Esophagus muscularis mucosa (tissue), 4 donors: ENCODE measurements at regions not wholly inside any gene's neighbourhood (a gene's known extent, or its start where the extent isn't known, plus 50 kb on each side); places are given as distances from the start of the nearest gene placed in this dataset.
"Not testable (repeated sequence)": the region's sequence is repeated elsewhere in the genome, so short reads cannot be mapped to it uniquely, and the experiment has no call there.

ENCODE experiments used
- DNase-seq: peaks from one replicate; pipeline ENCODE4 v3.0.0-alpha.2; 2017; ENCODE audit errors: extremely low spot score
- H3K27ac ChIP-seq, 4 donors: fragments of 200-600 bp; sonication (generic); replicated peaks in 1 of 4; 1 replicate in 3 of 4; 2 replicates in 1 of 4; pipeline ENCODE4 v1.5.1; 2016 to 2019; ENCODE audit warnings: mild to moderate bottlenecking in 1 of 4
- H3K27me3 ChIP-seq, 4 donors: fragments of 200-600 bp; sonication (generic); one replicate each; pipeline versions ENCODE4 v1.5.1 to v1.6.0; 2016 to 2019
- H3K36me3 ChIP-seq, 4 donors: fragments of 200-600 bp; sonication (generic); one replicate each; pipeline ENCODE4 v1.5.1; 2016 to 2019
- H3K4me1 ChIP-seq, 4 donors: fragments of 200-600 bp; sonication (generic); one replicate each; pipeline ENCODE4 v1.5.1; 2016 to 2019
- H3K4me3 ChIP-seq, 4 donors: fragments of 200-600 bp; sonication (generic); 1 replicate in 2 of 4; 2 replicates in 2 of 4; pipeline ENCODE4 v1.5.1; 2016 to 2019; ENCODE audit warnings: mild to moderate bottlenecking in 4 of 4, moderate library complexity in 1 of 4
- H3K9me3 ChIP-seq, 4 donors: fragments of 200-600 bp; sonication (generic); 1 replicate in 3 of 4; 2 replicates in 1 of 4; pipeline ENCODE4 v1.5.1; 2016 to 2019
- CTCF ChIP-seq, 3 experiments: fragments of 200-600 bp in 2 of 3; fragments of 450-650 bp in 1 of 3; sonication (generic) in 2 of 3; IDR thresholded peaks; one replicate each; pipeline ENCODE4 v1.5.1; 2017 to 2019; ENCODE audit warnings: antibody characterized with exemption in 3 of 3, mild to moderate bottlenecking in 2 of 3, moderate library complexity in 1 of 3
- EP300 ChIP-seq: sonication (generic); formaldehyde crosslinking; IDR thresholded peaks from one replicate; pipeline ENCODE4 v1.6.1; 2017; ENCODE audit warnings: antibody characterized with exemption
- POLR2A ChIP-seq: fragments of 450-650 bp; IDR thresholded peaks from one replicate; pipeline ENCODE4 v1.6.1; 2017; ENCODE audit warnings: antibody characterized with exemption, moderate library complexity, mild to moderate bottlenecking, low read depth
- POLR2AphosphoS5 ChIP-seq, 2 donors: sonication (generic); formaldehyde crosslinking; IDR thresholded peaks; one replicate each; pipeline ENCODE4 v1.6.1; 2017; ENCODE audit warnings: antibody characterized with exemption in 2 of 2
- WGBS: methylation state at CpG from one replicate; pipeline ENCODE4 v1.1.5; 2018; 5-methylcytosine and 5-hydroxymethylcytosine counted together
- intact Hi-C: fragments of 100-400 bp; cut with DNase I; formaldehyde crosslinking; loops from one replicate; pipeline ENCODE4 v1.15.1; 2023

GRCh38 chr6:106857771-106858652 lies 116.5 kb downstream of the CD24 start:
- peak; percentile 75 for DNase-seq
- Histone ChIP-seq H3K9me3 (no peaks in the 10 kb centered on the region), H3K4me1 (no peaks in the 10 kb centered on the region), H3K27ac (no peak overlapping the region), H3K4me3 (no peak overlapping the region), H3K27me3 (no peaks in the 10 kb centered on the region), H3K36me3 (no peaks in the 10 kb centered on the region)
- intact Hi-C loops: no loop called here
- TF ChIP-seq POLR2AphosphoS5 (IDR thresholded peaks at IDR 0.05) (no peak), EP300 (no peak), POLR2A (no peak), CTCF (IDR thresholded peaks at IDR 0.05) (no peak)
- 81% methylated on average over 9 of the region's 9 CpGs for WGBS

- H3K4me1 ChIP-seq, H3K27me3 ChIP-seq, DNase-seq, intact Hi-C loops, H3K36me3 ChIP-seq, H3K27ac ChIP-seq, H3K4me3 ChIP-seq, H3K9me3 ChIP-seq: not testable (repeated sequence)
- 89% methylated on average over 2 of the region's 2 CpGs for WGBS
Measured at GRCh38 chr6:106857310-106857709, 117.2 kb downstream of the CD24 start.

DNA sequence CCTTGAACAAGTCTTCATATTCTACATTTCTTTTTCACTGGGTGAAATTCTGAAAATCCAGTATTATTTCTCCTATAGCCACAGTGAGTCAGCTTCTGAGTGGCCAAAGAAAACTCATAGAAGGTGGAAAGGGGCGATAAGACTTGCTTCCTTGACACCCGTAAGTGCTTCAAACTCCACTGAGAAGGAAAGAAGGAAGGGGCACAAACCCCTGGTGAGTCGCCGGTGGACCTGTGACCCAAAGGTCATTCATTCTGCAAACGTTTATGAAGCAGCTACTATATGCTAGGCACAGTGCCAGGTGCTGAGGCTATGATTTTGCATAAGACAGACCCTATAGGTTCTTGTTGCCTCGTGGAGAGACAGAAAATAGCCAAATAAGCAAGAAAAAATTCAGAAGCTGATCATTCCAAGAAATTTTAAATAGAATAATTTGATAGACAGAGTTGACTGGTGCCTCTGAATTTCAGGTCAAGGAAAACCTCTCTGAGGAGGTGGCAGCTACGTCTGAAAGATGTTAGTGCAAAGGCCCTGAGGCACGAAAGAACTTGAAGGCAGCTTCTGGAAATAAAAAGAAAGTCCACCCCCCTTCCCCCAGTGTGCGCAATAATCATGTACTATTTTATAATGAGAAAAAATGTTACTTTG lies 118.2 kb downstream of the CD24 start:
- no peak overlapping the region for H3K4me3 ChIP-seq
- H3K36me3 ChIP-seq: no peaks in the 10 kb centered on the region
- peaks cover 0 to 4% (median 0%) of the 10 kb centered on the region in 4 donors for H3K9me3 ChIP-seq
- H3K4me1 ChIP-seq: no peaks in the 10 kb centered on the region
- intact Hi-C loops: no loop called here
- DNase-seq: peak; percentile 42
- TF ChIP-seq POLR2AphosphoS5 (IDR thresholded peaks at IDR 0.05) (no peak), POLR2A (no peak), CTCF (IDR thresholded peaks at IDR 0.05) (no peak), EP300 (no peak)
- 73% methylated on average over 9 of the region's 9 CpGs for WGBS
- H3K27ac ChIP-seq: no peak overlapping the region
- no peaks in the 10 kb centered on the region for H3K27me3 ChIP-seq

GRCh38 chr6:106855117-106855516 lies 119.4 kb downstream of the CD24 start:
- TF ChIP-seq POLR2A: no peak
- no peak for TF ChIP-seq POLR2AphosphoS5 (IDR thresholded peaks at IDR 0.05)
- no peak for TF ChIP-seq CTCF (IDR thresholded peaks at IDR 0.05)
- no peak for TF ChIP-seq EP300
- 65% methylated on average over 4 of the region's 4 CpGs for WGBS

GRCh38 chr6:106849676-106850332 lies 124.7 kb downstream of the CD24 start:
- no peaks in the 10 kb centered on the region for H3K4me1 ChIP-seq
- H3K4me3 ChIP-seq: no peak overlapping the region
- no peak for TF ChIP-seq POLR2AphosphoS5 (IDR thresholded peaks at IDR 0.05)
- no peak for TF ChIP-seq POLR2A
- TF ChIP-seq CTCF (IDR thresholded peaks at IDR 0.05): no peak
- no peak for TF ChIP-seq EP300
- peak; percentile 60 for DNase-seq
- H3K27me3 ChIP-seq: no peaks in the 10 kb centered on the region
- WGBS: 74% methylated on average over 6 of the region's 6 CpGs
- intact Hi-C loops: no loop called here
- H3K27ac ChIP-seq: no peak overlapping the region
- H3K36me3 ChIP-seq: no peaks in the 10 kb centered on the region
- peaks cover 0 to 4% (median 0%) of the 10 kb centered on the region in 4 donors for H3K9me3 ChIP-seq

More at GRCh38 chr6:106855117-106855516, 119.4 kb downstream of the CD24 start:
- H3K27me3 ChIP-seq: no peaks in the 10 kb centered on the region
- H3K4me1 ChIP-seq: no peaks in the 10 kb centered on the region
- peak; percentile 19 for DNase-seq
- no peaks in the 10 kb centered on the region for H3K36me3 ChIP-seq
- no peak overlapping the region for H3K4me3 ChIP-seq
- H3K9me3 ChIP-seq: peaks cover 0 to 4% (median 0%) of the 10 kb centered on the region in 4 donors
- no peak overlapping the region for H3K27ac ChIP-seq
- intact Hi-C loops: no loop called here
